Lower leg skin (tissue), 4 donors: ENCODE measurements at regions not wholly inside any gene's neighbourhood (a gene's known extent, or its start where the extent isn't known, plus 50 kb on each side); places are given as distances from the start of the nearest gene placed in this dataset.

Source experiments
- DNase-seq, 2 donors: peaks; one replicate each; pipeline ENCODE4 v3.0.0-alpha.2; 2019; ENCODE audit warnings: low spot score in 2 of 2
- H3K4me3 ChIP-seq: fragments of 200-600 bp; sonication (generic); 2 replicates; pipeline ENCODE4 v1.5.1; 2017; ENCODE audit warnings: mild to moderate bottlenecking, low read depth; ENCODE audit not compliant: poor library complexity, severe bottlenecking
- CTCF ChIP-seq, 3 donors: fragments of 450-650 bp; IDR thresholded peaks; one replicate each; pipeline ENCODE4 v1.5.1; 2016; ENCODE audit warnings: antibody characterized with exemption in 3 of 3, mild to moderate bottlenecking in 3 of 3, moderate library complexity in 2 of 3
- POLR2A ChIP-seq, 2 donors: fragments of 450-650 bp; IDR thresholded peaks; one replicate each; pipeline ENCODE4 v1.6.1; 2016 to 2017; ENCODE audit warnings: antibody characterized with exemption in 2 of 2, mild to moderate bottlenecking in 1 of 2, moderate library complexity in 1 of 2
- WGBS, 2 donors: methylation state at CpG; one replicate each; pipeline ENCODE4 v1.1.5; 2018; 5-methylcytosine and 5-hydroxymethylcytosine counted together
- intact Hi-C: fragments of 100-400 bp; cut with DNase I; formaldehyde crosslinking; loops from one replicate; pipeline ENCODE4 v1.15.0; 2023; ENCODE audit warnings: low total_unique reads

- DNase-seq = no peak
- 59 to 67% methylated on average over 5 of the region's 5 CpGs for WGBS, 2 donors
These were observed 270.4 kb downstream of the TFAP2C start for GRCh38 chr20:56899506-56899905.

GRCh38 chr20:56900252-56900651 is 271.1 kb downstream of the TFAP2C start:
- no peak overlapping the region for H3K4me3 ChIP-seq
- TF ChIP-seq POLR2A (IDR thresholded peaks at IDR 0.05) (no peak), CTCF (IDR thresholded peaks at IDR 0.05) (no peak)
- 86 to 90% methylated on average over 9 of the region's 9 CpGs for WGBS, 2 donors
- intact Hi-C loops = no loop called here
- no peak for DNase-seq

More at GRCh38 chr20:56899506-56899905, 270.4 kb downstream of the TFAP2C start:
- no peak overlapping the region for H3K4me3 ChIP-seq
- intact Hi-C loops = no loop called here
- no peak for TF ChIP-seq POLR2A (IDR thresholded peaks at IDR 0.05)
- TF ChIP-seq CTCF (IDR thresholded peaks at IDR 0.05) = no peak

- intact Hi-C loops = no loop called here
- H3K4me3 ChIP-seq = no peak overlapping the region
- TF ChIP-seq CTCF (IDR thresholded peaks at IDR 0.05) (no peak), POLR2A (IDR thresholded peaks at IDR 0.05) (no peak)
- 41 to 44% methylated on average over 1 of the region's 1 CpG for WGBS, 2 donors
- no peak for DNase-seq
These were observed 274.3 kb downstream of the TFAP2C start for GRCh38 chr20:56903421-56903820.

GRCh38 chr20:56903858-56904257 is 274.8 kb downstream of the TFAP2C start:
- no peak for DNase-seq
- intact Hi-C loops = no loop called here
- WGBS, 2 donors = 58 to 72% methylated on average over 4 of the region's 4 CpGs
- H3K4me3 ChIP-seq = no peak overlapping the region
- no peak for TF ChIP-seq CTCF (IDR thresholded peaks at IDR 0.05)
- TF ChIP-seq POLR2A (IDR thresholded peaks at IDR 0.05) = no peak

GRCh38 chr20:56909918-56910714 is 281.0 kb downstream of the TFAP2C start:
- TF ChIP-seq POLR2A (IDR thresholded peaks at IDR 0.05) (no peak), CTCF (IDR thresholded peaks at IDR 0.05) (no peak)
- no peak for DNase-seq
- intact Hi-C loops = no loop called here
- 66 to 70% methylated on average over 16 of the region's 16 CpGs for WGBS, 2 donors
- no peak overlapping the region for H3K4me3 ChIP-seq

- DNase-seq = no peak
These were observed 282.8 kb downstream of the TFAP2C start for GRCh38 chr20:56911946-56912345.

More at GRCh38 chr20:56911946-56912345, 282.8 kb downstream of the TFAP2C start:
- TF ChIP-seq POLR2A (IDR thresholded peaks at IDR 0.05) = no peak
- no peak for TF ChIP-seq CTCF (IDR thresholded peaks at IDR 0.05)
- 82 to 83% methylated on average over 14 to 18 of the region's 18 CpGs for WGBS, 2 donors
- H3K4me3 ChIP-seq = no peak overlapping the region
- intact Hi-C loops = no loop called here
